ENCODE measurements at regions not wholly inside any gene's neighbourhood (a gene's known extent, or its start where the extent isn't known, plus 50 kb on each side); places are given as distances from the start of the nearest gene placed in this dataset.

DNA sequence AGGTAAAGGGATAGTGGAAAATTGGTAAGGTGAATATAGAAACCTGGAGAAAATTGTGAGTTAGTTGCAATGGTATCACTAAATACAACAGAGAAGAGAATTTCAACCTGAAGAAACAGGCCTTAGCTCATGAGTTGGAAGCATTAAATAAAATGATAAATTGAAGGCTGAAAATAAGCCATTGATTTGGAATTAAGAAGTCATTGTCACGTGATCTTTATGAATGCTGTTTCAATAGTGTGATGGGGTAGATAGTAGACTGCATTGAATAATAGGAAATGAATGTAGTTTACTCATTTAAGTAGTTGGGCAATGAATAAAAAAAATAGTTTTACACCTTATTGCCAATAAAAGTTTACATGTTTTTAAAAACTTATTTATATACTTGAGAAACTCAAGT is 88.5 kb upstream of the ADGRB3 start:
- no peaks in the 10 kb centered on the region for H3K4me1 Mint-ChIP-seq (ENCODE audit: low read depth)
- DNase-seq: no peak
- TF ChIP-seq, protein P1, sequence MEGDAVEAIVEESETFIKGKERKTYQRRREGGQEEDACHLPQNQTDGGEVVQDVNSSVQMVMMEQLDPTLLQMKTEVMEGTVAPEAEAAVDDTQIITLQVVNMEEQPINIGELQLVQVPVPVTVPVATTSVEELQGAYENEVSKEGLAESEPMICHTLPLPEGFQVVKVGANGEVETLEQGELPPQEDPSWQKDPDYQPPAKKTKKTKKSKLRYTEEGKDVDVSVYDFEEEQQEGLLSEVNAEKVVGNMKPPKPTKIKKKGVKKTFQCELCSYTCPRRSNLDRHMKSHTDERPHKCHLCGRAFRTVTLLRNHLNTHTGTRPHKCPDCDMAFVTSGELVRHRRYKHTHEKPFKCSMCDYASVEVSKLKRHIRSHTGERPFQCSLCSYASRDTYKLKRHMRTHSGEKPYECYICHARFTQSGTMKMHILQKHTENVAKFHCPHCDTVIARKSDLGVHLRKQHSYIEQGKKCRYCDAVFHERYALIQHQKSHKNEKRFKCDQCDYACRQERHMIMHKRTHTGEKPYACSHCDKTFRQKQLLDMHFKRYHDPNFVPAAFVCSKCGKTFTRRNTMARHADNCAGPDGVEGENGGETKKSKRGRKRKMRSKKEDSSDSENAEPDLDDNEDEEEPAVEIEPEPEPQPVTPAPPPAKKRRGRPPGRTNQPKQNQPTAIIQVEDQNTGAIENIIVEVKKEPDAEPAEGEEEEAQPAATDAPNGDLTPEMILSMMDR (IDR thresholded peaks at IDR 0.05): no peak
- no peak overlapping the region for H3K27ac Mint-ChIP-seq
- H3K27me3 Mint-ChIP-seq (ENCODE audit: insufficient read depth): no peaks in the 10 kb centered on the region
- no peaks in the 10 kb centered on the region for H3K36me3 Mint-ChIP-seq (ENCODE audit: low read depth)
- H3K9me3 Mint-ChIP-seq: peaks cover 29% of the 10 kb centered on the region
- H3K4me3 Mint-ChIP-seq: no peak overlapping the region

DNA sequence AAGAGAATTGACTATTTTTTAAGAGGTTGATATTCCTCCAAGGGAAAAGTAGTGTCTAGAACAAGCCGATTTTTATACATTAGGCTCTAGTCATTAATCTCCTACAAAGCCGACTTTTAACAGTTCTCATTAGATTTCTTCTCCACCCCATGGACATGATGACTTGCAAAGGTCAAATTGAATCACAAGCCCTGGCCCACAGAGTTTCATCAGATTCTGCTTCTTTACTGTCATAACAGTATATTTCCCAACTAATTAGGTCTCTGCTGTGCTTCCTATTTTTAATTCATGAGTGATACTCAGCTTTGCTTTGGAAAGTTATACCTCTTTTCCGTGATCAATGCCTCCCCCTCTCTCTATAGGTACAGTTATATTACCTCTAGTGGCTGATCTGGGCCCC is 90.6 kb upstream of the ADGRB3 start:
- Mint-ChIP-seq H3K9me3 (peaks cover 26% of the 10 kb centered on the region), H3K27ac (no peak overlapping the region), H3K4me1 (ENCODE audit: low read depth) (no peaks in the 10 kb centered on the region), H3K36me3 (ENCODE audit: low read depth) (no peaks in the 10 kb centered on the region), H3K27me3 (ENCODE audit: insufficient read depth) (no peaks in the 10 kb centered on the region), H3K4me3 (no peak overlapping the region)
- TF ChIP-seq, protein P1 (IDR thresholded peaks at IDR 0.05): no peak
- DNase-seq: no peak

DNA sequence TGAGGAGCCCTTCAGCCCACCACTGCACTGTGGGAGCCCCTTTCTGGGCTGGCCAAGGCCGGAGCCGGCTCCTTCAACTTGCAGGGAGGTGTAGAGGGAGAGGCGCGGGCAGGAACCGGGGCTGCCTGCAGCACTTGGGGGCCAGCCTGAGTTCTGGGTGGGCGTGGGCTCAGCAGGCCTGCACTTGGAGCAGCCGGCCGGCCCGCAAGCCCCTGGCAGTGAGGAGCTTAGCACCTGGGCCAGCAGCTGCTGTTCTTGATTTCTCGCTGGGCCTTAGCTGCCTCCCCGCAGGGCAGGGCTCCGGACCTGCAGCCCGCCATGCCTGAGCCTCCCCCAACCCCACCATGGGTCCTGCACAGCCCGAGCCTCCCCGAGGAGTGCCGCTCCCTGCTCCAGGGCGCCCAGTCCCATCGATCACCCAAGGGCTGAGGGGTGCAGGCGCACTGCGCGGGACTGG is 101.7 kb upstream of the ADGRB3 start:
- Mint-ChIP-seq H3K27me3 (ENCODE audit: insufficient read depth) (no peaks in the 10 kb centered on the region), H3K36me3 (ENCODE audit: low read depth) (no peaks in the 10 kb centered on the region), H3K4me3 (no peak overlapping the region), H3K27ac (no peak overlapping the region), H3K4me1 (ENCODE audit: low read depth) (no peaks in the 10 kb centered on the region), H3K9me3 (peaks cover 41% of the 10 kb centered on the region)
- TF ChIP-seq, protein P1 (IDR thresholded peaks at IDR 0.05): no peak
- no peak for DNase-seq

DNA sequence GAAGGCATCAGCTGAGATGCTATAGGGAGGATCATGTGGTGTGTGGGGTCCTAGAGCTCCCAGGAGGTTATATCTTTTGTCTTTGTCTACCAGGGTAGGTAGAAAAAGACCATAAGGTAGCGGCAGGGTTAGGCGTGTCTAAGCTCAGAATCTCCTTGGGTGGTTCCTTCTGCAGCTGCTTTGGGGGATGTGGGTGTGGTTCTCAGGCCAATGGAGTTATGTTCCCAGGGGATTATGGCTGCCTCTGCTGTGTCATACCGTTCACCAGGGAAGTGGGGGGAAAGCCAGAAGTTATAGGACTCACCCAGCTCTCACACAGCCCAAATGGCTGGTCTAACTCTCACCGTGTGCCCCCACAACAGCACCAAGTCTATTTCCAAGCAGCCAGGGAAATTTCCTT is 107.4 kb upstream of the ADGRB3 start:
- no peaks in the 10 kb centered on the region for H3K36me3 Mint-ChIP-seq (ENCODE audit: low read depth)
- H3K9me3 Mint-ChIP-seq: peaks cover 18% of the 10 kb centered on the region
- DNase-seq: no peak
- H3K4me3 Mint-ChIP-seq: no peak overlapping the region
- no peaks in the 10 kb centered on the region for H3K4me1 Mint-ChIP-seq (ENCODE audit: low read depth)
- H3K27ac Mint-ChIP-seq: no peak overlapping the region
- TF ChIP-seq, protein P1 (IDR thresholded peaks at IDR 0.05): no peak
- no peaks in the 10 kb centered on the region for H3K27me3 Mint-ChIP-seq (ENCODE audit: insufficient read depth)

DNA sequence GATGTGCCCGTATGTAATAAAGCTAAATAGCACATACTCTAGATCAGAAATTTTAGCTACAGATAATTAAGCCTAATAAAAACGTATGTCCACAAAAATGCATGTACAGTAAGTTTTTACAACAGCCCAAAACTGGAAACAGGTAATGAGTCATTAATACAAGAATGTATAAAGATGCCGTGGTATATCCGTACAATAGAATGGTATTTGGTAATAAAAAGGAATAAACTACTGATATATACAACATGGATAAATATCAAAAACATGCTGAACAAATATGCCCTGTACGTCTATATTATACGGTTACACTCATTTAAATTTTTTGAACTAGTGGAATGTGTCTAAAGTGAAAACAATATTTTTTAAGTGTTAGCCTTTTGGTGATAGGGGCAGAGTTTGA is 128.2 kb upstream of the ADGRB3 start:
- no peak overlapping the region for H3K27ac Mint-ChIP-seq

More for the DNA sequence above, 128.2 kb upstream of the ADGRB3 start:
- Mint-ChIP-seq H3K27me3 (ENCODE audit: insufficient read depth) (no peaks in the 10 kb centered on the region), H3K36me3 (ENCODE audit: low read depth) (no peaks in the 10 kb centered on the region), H3K4me1 (ENCODE audit: low read depth) (no peaks in the 10 kb centered on the region), H3K9me3 (peaks cover 25% of the 10 kb centered on the region), H3K4me3 (no peak overlapping the region)
- DNase-seq: no peak
- TF ChIP-seq, protein P1 (IDR thresholded peaks at IDR 0.05): no peak
